B cell (primary cell): ENCODE measurements at regions not wholly inside any gene's neighbourhood (a gene's known extent, or its start where the extent isn't known, plus 50 kb on each side); places are given as distances from the start of the nearest gene placed in this dataset.

Experiments used
- ATAC-seq: fragments of 200-7000 bp; cut with Tn5 transposase; one replicate; pipeline ENCODE4 v1.10.0; 2021; ENCODE audit warnings: low read depth, mild to moderate bottlenecking, moderate number of reproducible peaks, moderate library complexity
- CTCF ChIA-PET: fragments of 350-600 bp; sonication (Branson Sonifier 250); formaldehyde crosslinking; loops from one replicate; lab custom pipeline; 2021; ENCODE audit warnings: antibody characterized with exemption, inconsistent platforms; lab: Charles Lee
- POLR2A ChIA-PET: fragments of 350-600 bp; sonication (Branson Sonifier 250); formaldehyde crosslinking; loops from one replicate; lab custom pipeline; 2021; ENCODE audit warnings: antibody characterized with exemption; lab: Charles Lee
- DNase-seq: peaks from one replicate; pipeline ENCODE4 v3.0.0; 2013
- H2AFZ ChIP-seq: 2 replicates; pipeline ENCODE4 v1.6.1; 2012; ENCODE audit warnings: mild to moderate bottlenecking, low read depth, low read length; ENCODE audit not compliant: insufficient read depth, poor library complexity, severe bottlenecking
- H3K27ac ChIP-seq, 2 donors: 1 replicate in 1 of 2; 2 replicates in 1 of 2; pipeline ENCODE4 v1.5.1; 2012 to 2013; ENCODE audit warnings: low read length in 2 of 2, mild to moderate bottlenecking in 2 of 2, moderate library complexity in 1 of 2
- H3K27me3 ChIP-seq, 4 experiments: fragments of 200-600 bp in 1 of 4; sonication (generic) in 1 of 4; replicated peaks in 1 of 4; 1 replicate in 2 of 4; 2 replicates in 2 of 4; pipeline versions ENCODE4 v1.6.1 to v1.7.0; 2013 to 2016; ENCODE audit warnings: low read length in 3 of 4, mild to moderate bottlenecking in 2 of 4, mixed read lengths in 1 of 4, moderate library complexity in 1 of 4; ENCODE audit not compliant: insufficient read depth in 4 of 4, control insufficient read depth in 3 of 4; ENCODE audit errors: control extremely low read depth in 1 of 4
- H3K36me3 ChIP-seq, 2 experiments: replicated peaks in 1 of 2; 1 replicate in 1 of 2; 2 replicates in 1 of 2; pipeline versions ENCODE4 v1.6.1 to v1.7.1; 2013; ENCODE audit warnings: low read length in 1 of 2; ENCODE audit not compliant: insufficient read depth in 2 of 2, control insufficient read depth in 1 of 2; ENCODE audit errors: control extremely low read depth in 1 of 2, extremely low read depth in 1 of 2
- H3K4me1 ChIP-seq, 2 donors: fragments of 200-600 bp in 1 of 2; sonication (generic) in 1 of 2; 1 replicate in 1 of 2; 2 replicates in 1 of 2; pipeline versions ENCODE4 v1.5.1 to v1.6.1; 2013 to 2017; ENCODE audit warnings: low read length in 2 of 2; ENCODE audit not compliant: control insufficient read depth in 2 of 2, insufficient read depth in 2 of 2
- H3K4me2 ChIP-seq: replicated peaks from 2 replicates; pipeline ENCODE3; 2012; ENCODE audit warnings: mild to moderate bottlenecking, low read depth, low read length; ENCODE audit not compliant: poor library complexity, severe bottlenecking
- H3K4me3 ChIP-seq, 5 experiments: fragments of 200-600 bp in 1 of 5; sonication (generic) in 1 of 5; 1 replicate in 3 of 5; 2 replicates in 2 of 5; pipeline versions ENCODE4 v1.5.1 to v1.7.0; 2011 to 2016; ENCODE audit warnings: low read length in 4 of 5, mild to moderate bottlenecking in 4 of 5, low read depth in 2 of 5, control low read depth in 1 of 5, moderate library complexity in 1 of 5; ENCODE audit not compliant: insufficient read depth in 1 of 5; ENCODE audit errors: control extremely low read depth in 1 of 5, extremely low read depth in 1 of 5
- H3K79me2 ChIP-seq: fragments of 200-600 bp; sonication (generic); one replicate; pipeline ENCODE4 v1.6.0; 2016; ENCODE audit warnings: low read length; ENCODE audit not compliant: control insufficient read depth, insufficient read depth
- H3K9ac ChIP-seq: fragments of 200-600 bp; sonication (generic); 2 replicates; pipeline ENCODE4 v1.6.1; 2017; ENCODE audit warnings: mild to moderate bottlenecking, low read length, moderate library complexity
- H3K9me3 ChIP-seq, 3 donors: one replicate each; pipeline versions ENCODE4 v1.6.1 to v1.7.1; 2013; ENCODE audit warnings: low read length in 2 of 3; ENCODE audit not compliant: control insufficient read depth in 2 of 3, insufficient read depth in 1 of 3; ENCODE audit errors: control extremely low read depth in 1 of 3
- H4K20me1 ChIP-seq: 2 replicates; pipeline ENCODE4 v1.6.0; 2012; ENCODE audit warnings: mild to moderate bottlenecking, low read length; ENCODE audit not compliant: insufficient read depth, control insufficient read depth, poor library complexity, severe bottlenecking
- H3K27ac Mint-ChIP-seq: one replicate; pipeline ENCODE4 v1.8.0; 2021; ENCODE audit warnings: mixed read lengths
- H3K27me3 Mint-ChIP-seq: one replicate; pipeline ENCODE4 v1.8.0; 2021; ENCODE audit warnings: mixed read lengths
- H3K4me1 Mint-ChIP-seq: one replicate; pipeline ENCODE4 v1.8.0; 2021; ENCODE audit warnings: mixed read lengths
- H3K4me3 Mint-ChIP-seq: one replicate; pipeline ENCODE4 v1.8.0; 2021; ENCODE audit warnings: mixed read lengths
- H3K9me3 Mint-ChIP-seq: one replicate; pipeline ENCODE4 v1.8.0; 2022; ENCODE audit warnings: mixed read lengths; ENCODE audit not compliant: insufficient read depth
- CTCF ChIP-seq: fragments of 200-600 bp; IDR thresholded peaks from one replicate; pipeline ENCODE4 v1.8.0; 2022; ENCODE audit warnings: antibody characterized with exemption, mild to moderate bottlenecking
- EZH2 ChIP-seq: IDR thresholded peaks from 2 replicates; pipeline ENCODE4 v1.6.1; 2012; ENCODE audit warnings: borderline replicate concordance, low read depth, mild to moderate bottlenecking, moderate library complexity, low read length; ENCODE audit not compliant: insufficient read depth, poor library complexity, severe bottlenecking
- WGBS: methylation state at CpG from one replicate; pipeline ENCODE4 v1.1.5; 2013; ENCODE audit warnings: missing lambda C conversion rate; ENCODE audit not compliant: insufficient coverage; 5-methylcytosine and 5-hydroxymethylcytosine counted together
- intact Hi-C: fragments of 100-400 bp; cut with micrococcal nuclease; formaldehyde crosslinking; loops from one replicate; pipeline ENCODE4 v1.10.0; 2022

- H3K27me3 ChIP-seq, result no peaks in the 10 kb centered on the region
- intact Hi-C loops, result no loop called here
- H3K4me3 ChIP-seq, result no peak overlapping the region
- no peaks in the 10 kb centered on the region for H3K79me2 ChIP-seq
- Mint-ChIP-seq H3K27me3 (peaks cover 4% of the 10 kb centered on the region), H3K27ac (no peak overlapping the region), H3K4me3 (no peak overlapping the region), H3K9me3 (no peaks in the 10 kb centered on the region), H3K4me1 (peaks cover 2% of the 10 kb centered on the region)
- H3K36me3 ChIP-seq, result no peaks in the 10 kb centered on the region
- ATAC-seq (no peak), DNase-seq (no peak)
- H4K20me1 ChIP-seq, result no peaks in the 10 kb centered on the region
- H3K9ac ChIP-seq, result no peak overlapping the region
- H3K4me1 ChIP-seq, result no peaks in the 10 kb centered on the region
- WGBS, result 17% methylated on average over 3 of the region's 3 CpGs
- H2AFZ ChIP-seq, result no peak overlapping the region
- H3K9me3 ChIP-seq, result peaks cover 0 to 18% (median 0%) of the 10 kb centered on the region in 3 donors
- H3K27ac ChIP-seq, result no peak overlapping the region
- ChIA-PET POLR2A (no interaction called here), CTCF (no interaction called here)
- TF ChIP-seq CTCF, result no peak
- TF ChIP-seq EZH2, result no peak
- H3K4me2 ChIP-seq, result no peak overlapping the region
These were observed 580.8 kb downstream of the BNC2 start for GRCh38 chr9:16289639-16290038.

DNA sequence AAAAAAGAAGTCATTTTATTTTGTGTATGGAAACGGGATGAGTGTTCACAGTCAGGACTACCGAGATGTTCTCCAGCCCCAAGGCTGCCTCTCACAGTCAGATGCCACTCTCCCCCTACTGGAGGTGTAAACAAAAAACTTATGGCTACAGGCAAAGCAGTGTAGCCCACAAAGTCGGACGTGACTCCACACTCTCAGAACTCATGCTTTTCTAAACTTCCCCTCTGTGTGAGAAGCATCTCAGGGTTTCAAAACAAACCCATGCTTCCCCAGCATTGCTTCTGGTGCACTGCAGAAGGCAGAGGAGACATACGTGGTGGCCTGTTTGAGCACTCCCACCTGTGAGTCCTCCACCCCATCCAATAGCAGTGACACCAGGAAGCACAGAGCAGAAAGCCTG, 580.3 kb downstream of the BNC2 start:
- H3K4me1 ChIP-seq, result no peaks in the 10 kb centered on the region
- WGBS, result 70% methylated on average over 4 of the region's 5 CpGs
- Mint-ChIP-seq H3K9me3 (no peaks in the 10 kb centered on the region), H3K27me3 (peaks cover 4% of the 10 kb centered on the region), H3K4me3 (no peak overlapping the region), H3K27ac (no peak overlapping the region), H3K4me1 (peaks cover 2% of the 10 kb centered on the region)
- DNase-seq (no peak), ATAC-seq (no peak)
- intact Hi-C loops, result no loop called here
- no peak overlapping the region for H2AFZ ChIP-seq
- no peak overlapping the region for H3K9ac ChIP-seq
- H3K4me3 ChIP-seq, result no peak overlapping the region
- ChIA-PET POLR2A (no interaction called here), CTCF (no interaction called here)
- no peak overlapping the region for H3K4me2 ChIP-seq
- H3K36me3 ChIP-seq, result no peaks in the 10 kb centered on the region
- TF ChIP-seq CTCF (no peak), EZH2 (no peak)
- no peaks in the 10 kb centered on the region for H3K27me3 ChIP-seq
- no peaks in the 10 kb centered on the region for H3K79me2 ChIP-seq
- no peaks in the 10 kb centered on the region for H4K20me1 ChIP-seq
- peaks cover 0 to 18% (median 0%) of the 10 kb centered on the region in 3 donors for H3K9me3 ChIP-seq
- H3K27ac ChIP-seq, result no peak overlapping the region
